Panc1 (cell line): ENCODE measurements at regions not wholly inside any gene's neighbourhood (a gene's known extent, or its start where the extent isn't known, plus 50 kb on each side); places are given as distances from the start of the nearest gene placed in this dataset.

Experiments
- ATAC-seq: fragments of 200-7000 bp; cut with Tn5 transposase; 2 replicates; pipeline ENCODE4 v1.9.1; 2020; ENCODE audit warnings: mild to moderate bottlenecking, moderate library complexity
- BruUV-seq: library from RNA; stranded (reverse); fragments of 400-500 nt; replicated peaks from 2 replicates; lab custom pipeline; 2021; lab: Mats Ljungman, UMichigan
- CTCF ChIA-PET: fragments of 300-600 bp; sonication (Branson Sonifier 250); formaldehyde crosslinking; loops from one replicate; lab custom pipeline; 2022; ENCODE audit warnings: antibody characterized with exemption; lab: Charles Lee
- POLR2A ChIA-PET: fragments of 300-600 bp; sonication (Branson Sonifier 250); formaldehyde crosslinking; loops from one replicate; lab custom pipeline; 2022; ENCODE audit warnings: antibody characterized with exemption; lab: Charles Lee
- DNase-seq: peaks from one replicate; pipeline ENCODE4 v3.0.0-alpha.2; 2010; ENCODE audit warnings: low read depth, low spot score
- H3K27ac ChIP-seq: 2 replicates; pipeline ENCODE4 v1.5.1; 2011; ENCODE audit warnings: mild to moderate bottlenecking, low read length, inconsistent platforms
- H3K27me3 ChIP-seq: fragments of 200-500 bp; sonication (Bioruptor generic); 2 replicates; pipeline ENCODE4 v1.6.0; 2014; ENCODE audit warnings: low read length, inconsistent platforms; ENCODE audit not compliant: control insufficient read depth, insufficient read depth
- H3K36me3 ChIP-seq: fragments of 200-500 bp; sonication (Bioruptor generic); 2 replicates; pipeline ENCODE4 v1.5.1; 2014; ENCODE audit warnings: inconsistent platforms, mild to moderate bottlenecking, low read length, moderate library complexity; ENCODE audit not compliant: control insufficient read depth, insufficient read depth
- H3K4me1 ChIP-seq: 2 replicates; pipeline ENCODE4 v1.5.1; 2011; ENCODE audit warnings: inconsistent platforms, mild to moderate bottlenecking, low read length, moderate library complexity; ENCODE audit not compliant: control insufficient read depth, insufficient read depth
- H3K4me3 ChIP-seq, 2 experiments: 2 replicates each; pipeline ENCODE4 v1.5.1; 2011 to 2012; ENCODE audit warnings: low read depth in 2 of 2, low read length in 2 of 2, mild to moderate bottlenecking in 2 of 2, inconsistent platforms in 1 of 2, moderate library complexity in 1 of 2
- H3K9me3 ChIP-seq: fragments of 200-500 bp; sonication (Bioruptor generic); 2 replicates; pipeline ENCODE4 v1.5.1; 2014; ENCODE audit warnings: low read depth, mild to moderate bottlenecking, inconsistent platforms, low read length, moderate library complexity; ENCODE audit not compliant: control insufficient read depth, insufficient read depth
- CTCF ChIP-seq: fragments of 450-650 bp; IDR thresholded peaks from 2 replicates; pipeline ENCODE4 v1.5.1; 2017; ENCODE audit warnings: mild to moderate bottlenecking
- POLR2AphosphoS5 ChIP-seq: IDR thresholded peaks from 2 replicates; pipeline ENCODE4 v1.6.1; 2012; ENCODE audit warnings: mild to moderate bottlenecking, low read depth, low read length, moderate library complexity
- SIN3A ChIP-seq: IDR thresholded peaks from 2 replicates; pipeline ENCODE4 v1.6.1; 2012; ENCODE audit warnings: low read depth, mild to moderate bottlenecking, low read length, moderate library complexity, borderline replicate concordance; ENCODE audit not compliant: insufficient read depth
- TCF7L2 ChIP-seq: IDR thresholded peaks from 2 replicates; pipeline ENCODE4 v1.6.1; 2011; ENCODE audit warnings: mild to moderate bottlenecking, low read depth, low read length, inconsistent platforms
- in situ Hi-C: cut with HindIII; loops from 2 replicates; pipeline ENCODE4 v1.10.0; 2016; ENCODE audit warnings: low sequenced_read_pairs, low pct_unique_long_range_greater_than_20kb
- intact Hi-C: fragments of 100-400 bp; cut with micrococcal nuclease; formaldehyde crosslinking; loops from one replicate; pipeline ENCODE4 v1.10.0; 2022; ENCODE audit not compliant: unreplicated experiment
- TF ChIP-seq, protein P1 (sequence below), 2 experiments: IDR thresholded peaks; 2 replicates each; pipeline ENCODE4 v1.6.1; 2011 to 2012; ENCODE audit warnings: low read depth in 2 of 2, control low read depth in 1 of 2, low read length in 1 of 2, mild to moderate bottlenecking in 1 of 2, moderate library complexity in 1 of 2; ENCODE audit not compliant: insufficient read depth in 1 of 2

DNA sequence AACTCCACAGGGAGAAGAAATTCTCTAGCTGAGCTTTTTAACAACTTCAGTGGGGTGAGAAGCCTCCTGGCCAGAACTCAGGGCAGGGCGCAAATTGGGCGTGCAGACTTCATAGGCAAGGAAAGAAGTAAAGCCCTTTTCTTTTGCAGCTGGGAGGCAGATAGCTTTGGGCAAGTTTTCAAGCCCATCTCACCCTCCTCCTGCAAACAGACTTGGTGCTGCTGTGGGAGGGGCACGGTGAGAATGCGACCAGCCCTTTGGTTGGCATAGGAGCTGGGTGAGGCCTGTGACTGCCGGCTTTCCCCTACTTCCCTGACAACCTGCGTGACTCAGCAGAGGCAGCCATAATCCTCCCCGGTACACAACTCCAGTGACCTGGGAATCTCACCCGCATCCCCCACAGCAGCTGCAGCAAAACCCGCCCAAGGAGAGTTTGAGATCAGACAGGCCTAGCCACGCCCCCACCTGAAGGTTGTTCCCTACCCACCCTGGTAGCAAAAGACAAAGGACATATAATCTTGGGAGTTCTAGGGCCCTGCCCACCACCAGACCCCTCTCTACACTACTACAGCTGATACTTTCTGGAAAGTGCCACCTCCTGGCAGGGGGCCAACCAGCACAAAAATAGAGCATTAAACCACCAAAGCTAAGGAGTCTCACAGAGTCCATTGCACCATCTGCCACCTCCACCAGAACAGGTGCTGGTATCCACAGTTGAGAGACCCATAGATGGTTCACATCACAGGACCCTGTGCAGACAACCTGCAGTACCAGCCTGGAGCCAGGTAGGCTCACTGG, 195.5 kb upstream of the CCL2 start:
- intact Hi-C loops (no loop called here), in situ Hi-C loops (no loop called here)
- no TSS peak for BruUV-seq
- ChIA-PET CTCF (no interaction called here), POLR2A (no interaction called here)
- DNase-seq = no peak
- H3K27ac ChIP-seq = no peak overlapping the region
- H3K9me3 ChIP-seq = no peaks in the 10 kb centered on the region
- no peaks in the 10 kb centered on the region for H3K36me3 ChIP-seq
- no peak for TF ChIP-seq CTCF
- TF ChIP-seq, protein P1, sequence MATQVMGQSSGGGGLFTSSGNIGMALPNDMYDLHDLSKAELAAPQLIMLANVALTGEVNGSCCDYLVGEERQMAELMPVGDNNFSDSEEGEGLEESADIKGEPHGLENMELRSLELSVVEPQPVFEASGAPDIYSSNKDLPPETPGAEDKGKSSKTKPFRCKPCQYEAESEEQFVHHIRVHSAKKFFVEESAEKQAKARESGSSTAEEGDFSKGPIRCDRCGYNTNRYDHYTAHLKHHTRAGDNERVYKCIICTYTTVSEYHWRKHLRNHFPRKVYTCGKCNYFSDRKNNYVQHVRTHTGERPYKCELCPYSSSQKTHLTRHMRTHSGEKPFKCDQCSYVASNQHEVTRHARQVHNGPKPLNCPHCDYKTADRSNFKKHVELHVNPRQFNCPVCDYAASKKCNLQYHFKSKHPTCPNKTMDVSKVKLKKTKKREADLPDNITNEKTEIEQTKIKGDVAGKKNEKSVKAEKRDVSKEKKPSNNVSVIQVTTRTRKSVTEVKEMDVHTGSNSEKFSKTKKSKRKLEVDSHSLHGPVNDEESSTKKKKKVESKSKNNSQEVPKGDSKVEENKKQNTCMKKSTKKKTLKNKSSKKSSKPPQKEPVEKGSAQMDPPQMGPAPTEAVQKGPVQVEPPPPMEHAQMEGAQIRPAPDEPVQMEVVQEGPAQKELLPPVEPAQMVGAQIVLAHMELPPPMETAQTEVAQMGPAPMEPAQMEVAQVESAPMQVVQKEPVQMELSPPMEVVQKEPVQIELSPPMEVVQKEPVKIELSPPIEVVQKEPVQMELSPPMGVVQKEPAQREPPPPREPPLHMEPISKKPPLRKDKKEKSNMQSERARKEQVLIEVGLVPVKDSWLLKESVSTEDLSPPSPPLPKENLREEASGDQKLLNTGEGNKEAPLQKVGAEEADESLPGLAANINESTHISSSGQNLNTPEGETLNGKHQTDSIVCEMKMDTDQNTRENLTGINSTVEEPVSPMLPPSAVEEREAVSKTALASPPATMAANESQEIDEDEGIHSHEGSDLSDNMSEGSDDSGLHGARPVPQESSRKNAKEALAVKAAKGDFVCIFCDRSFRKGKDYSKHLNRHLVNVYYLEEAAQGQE (IDR thresholded peaks at IDR 0.05; ENCODE audit: insufficient read depth in 1 of 2, low read depth in 2 of 2, low read length in 1 of 2) = no peak
- TF ChIP-seq TCF7L2 = no peak
- TF ChIP-seq POLR2AphosphoS5 = no peak
- TF ChIP-seq SIN3A = no peak
- H3K4me3 ChIP-seq = no peak overlapping the region
- H3K4me1 ChIP-seq = no peaks in the 10 kb centered on the region
- no peak for ATAC-seq
- no peaks in the 10 kb centered on the region for H3K27me3 ChIP-seq

DNA sequence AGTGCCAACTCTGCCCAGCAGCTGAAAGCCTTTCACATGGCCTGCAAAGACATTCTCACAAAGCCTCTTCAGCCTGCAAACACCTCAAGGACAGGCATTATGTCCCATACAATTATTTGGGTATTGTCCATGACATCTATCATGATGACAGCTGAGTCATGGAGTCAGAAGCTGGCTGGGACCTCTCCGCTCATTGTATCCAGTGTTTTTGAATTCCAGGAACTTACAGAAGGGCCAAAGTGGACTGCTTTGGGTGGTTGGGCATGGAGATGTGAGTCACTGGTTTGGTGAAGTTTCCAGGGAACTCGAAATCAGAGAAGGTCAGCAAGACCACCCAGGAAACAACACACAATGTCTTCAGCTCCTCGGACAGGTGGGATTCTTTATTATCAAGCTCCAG, 188.6 kb upstream of the CCL2 start:
- Histone ChIP-seq H3K36me3 (no peaks in the 10 kb centered on the region), H3K4me1 (no peaks in the 10 kb centered on the region), H3K4me3 (no peak overlapping the region), H3K27me3 (no peaks in the 10 kb centered on the region), H3K9me3 (no peaks in the 10 kb centered on the region), H3K27ac (no peak overlapping the region)
- ChIA-PET POLR2A (no interaction called here), CTCF (no interaction called here)
- in situ Hi-C loops = no loop called here
- DNase-seq = no peak
- BruUV-seq = no TSS peak
- intact Hi-C loops = no loop called here
- no peak for ATAC-seq
- TF ChIP-seq TCF7L2 (no peak), POLR2AphosphoS5 (no peak), CTCF (no peak), SIN3A (no peak)
- TF ChIP-seq, protein P1 (IDR thresholded peaks at IDR 0.05; ENCODE audit: insufficient read depth in 1 of 2, low read depth in 2 of 2, low read length in 1 of 2) = no peak
